HL-60 (cell line): ENCODE measurements at regions not wholly inside any gene's neighbourhood (a gene's known extent, or its start where the extent isn't known, plus 50 kb on each side); places are given as distances from the start of the nearest gene placed in this dataset.

Experiments
- DNase-seq, 2 experiments: peaks; one replicate each; pipeline ENCODE4 v3.0.0-alpha.2; 2010 to 2020; ENCODE audit warnings: low read depth in 1 of 2, low spot score in 1 of 2
- H3K27ac ChIP-seq: fragments of 250-450 bp; sonication (Bioruptor Pico); replicated peaks from 2 replicates; pipeline ENCODE4 v1.5.1; 2020; ENCODE audit warnings: mild to moderate bottlenecking, moderate library complexity
- H3K27me3 ChIP-seq: fragments of 250-450 bp; sonication (Bioruptor Pico); 2 replicates; pipeline ENCODE4 v1.5.1; 2021; ENCODE audit warnings: mild to moderate bottlenecking, moderate library complexity; ENCODE audit not compliant: insufficient read depth, poor library complexity, severe bottlenecking
- H3K4me3 ChIP-seq: replicated peaks from 2 replicates; pipeline ENCODE4 v1.5.1; 2011; ENCODE audit warnings: mild to moderate bottlenecking, control low read depth, low read length; ENCODE audit not compliant: insufficient read depth
- GABPA ChIP-seq: IDR thresholded peaks from 2 replicates; pipeline ENCODE4 v1.6.1; 2012; ENCODE audit warnings: low read depth
- POLR2AphosphoS5 ChIP-seq: IDR thresholded peaks from 2 replicates; pipeline ENCODE4 v1.6.1; 2012; ENCODE audit warnings: low read depth
- SPI1 ChIP-seq: IDR thresholded peaks from 2 replicates; pipeline ENCODE4 v1.6.1; 2012; ENCODE audit warnings: low read depth, mild to moderate bottlenecking, borderline replicate concordance
- TF ChIP-seq, protein P1 (sequence below): IDR thresholded peaks from one replicate; pipeline ENCODE4 v1.5.1; 2011; ENCODE audit warnings: low read length, control low read depth, inconsistent platforms; ENCODE audit not compliant: insufficient read depth
- TF ChIP-seq, protein P2 (sequence below): IDR thresholded peaks from 2 replicates; pipeline ENCODE4 v1.6.1; 2012; ENCODE audit warnings: low read depth; ENCODE audit not compliant: insufficient replicate concordance

DNA sequence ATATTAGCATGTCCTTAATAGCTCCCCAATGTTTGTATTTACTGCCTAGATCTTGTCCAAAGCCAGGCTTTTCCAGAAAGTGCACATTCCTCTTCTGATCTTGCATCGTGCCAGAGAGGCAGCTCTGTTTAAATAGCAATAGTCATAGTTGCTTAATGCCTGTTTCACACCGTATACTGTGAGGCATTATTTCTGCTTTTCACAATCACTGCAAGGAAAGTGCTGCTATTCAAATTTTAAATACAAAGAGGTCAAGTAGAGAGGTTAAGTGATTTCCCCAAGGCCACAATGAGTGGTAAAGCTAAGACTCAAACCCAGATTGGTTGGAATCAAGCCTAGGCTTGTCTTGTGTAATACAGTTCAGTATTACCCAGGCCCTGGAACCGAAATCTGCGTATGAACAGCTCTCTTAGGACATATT lies 153.6 kb downstream of the SNX18 start:
- peak in 1 of 2 experiments; percentile 18 for DNase-seq
- TF ChIP-seq SPI1 (no peak), GABPA (no peak), POLR2AphosphoS5 (no peak)
- TF ChIP-seq, protein P1, sequence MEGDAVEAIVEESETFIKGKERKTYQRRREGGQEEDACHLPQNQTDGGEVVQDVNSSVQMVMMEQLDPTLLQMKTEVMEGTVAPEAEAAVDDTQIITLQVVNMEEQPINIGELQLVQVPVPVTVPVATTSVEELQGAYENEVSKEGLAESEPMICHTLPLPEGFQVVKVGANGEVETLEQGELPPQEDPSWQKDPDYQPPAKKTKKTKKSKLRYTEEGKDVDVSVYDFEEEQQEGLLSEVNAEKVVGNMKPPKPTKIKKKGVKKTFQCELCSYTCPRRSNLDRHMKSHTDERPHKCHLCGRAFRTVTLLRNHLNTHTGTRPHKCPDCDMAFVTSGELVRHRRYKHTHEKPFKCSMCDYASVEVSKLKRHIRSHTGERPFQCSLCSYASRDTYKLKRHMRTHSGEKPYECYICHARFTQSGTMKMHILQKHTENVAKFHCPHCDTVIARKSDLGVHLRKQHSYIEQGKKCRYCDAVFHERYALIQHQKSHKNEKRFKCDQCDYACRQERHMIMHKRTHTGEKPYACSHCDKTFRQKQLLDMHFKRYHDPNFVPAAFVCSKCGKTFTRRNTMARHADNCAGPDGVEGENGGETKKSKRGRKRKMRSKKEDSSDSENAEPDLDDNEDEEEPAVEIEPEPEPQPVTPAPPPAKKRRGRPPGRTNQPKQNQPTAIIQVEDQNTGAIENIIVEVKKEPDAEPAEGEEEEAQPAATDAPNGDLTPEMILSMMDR, result no peak
- TF ChIP-seq, protein P2, sequence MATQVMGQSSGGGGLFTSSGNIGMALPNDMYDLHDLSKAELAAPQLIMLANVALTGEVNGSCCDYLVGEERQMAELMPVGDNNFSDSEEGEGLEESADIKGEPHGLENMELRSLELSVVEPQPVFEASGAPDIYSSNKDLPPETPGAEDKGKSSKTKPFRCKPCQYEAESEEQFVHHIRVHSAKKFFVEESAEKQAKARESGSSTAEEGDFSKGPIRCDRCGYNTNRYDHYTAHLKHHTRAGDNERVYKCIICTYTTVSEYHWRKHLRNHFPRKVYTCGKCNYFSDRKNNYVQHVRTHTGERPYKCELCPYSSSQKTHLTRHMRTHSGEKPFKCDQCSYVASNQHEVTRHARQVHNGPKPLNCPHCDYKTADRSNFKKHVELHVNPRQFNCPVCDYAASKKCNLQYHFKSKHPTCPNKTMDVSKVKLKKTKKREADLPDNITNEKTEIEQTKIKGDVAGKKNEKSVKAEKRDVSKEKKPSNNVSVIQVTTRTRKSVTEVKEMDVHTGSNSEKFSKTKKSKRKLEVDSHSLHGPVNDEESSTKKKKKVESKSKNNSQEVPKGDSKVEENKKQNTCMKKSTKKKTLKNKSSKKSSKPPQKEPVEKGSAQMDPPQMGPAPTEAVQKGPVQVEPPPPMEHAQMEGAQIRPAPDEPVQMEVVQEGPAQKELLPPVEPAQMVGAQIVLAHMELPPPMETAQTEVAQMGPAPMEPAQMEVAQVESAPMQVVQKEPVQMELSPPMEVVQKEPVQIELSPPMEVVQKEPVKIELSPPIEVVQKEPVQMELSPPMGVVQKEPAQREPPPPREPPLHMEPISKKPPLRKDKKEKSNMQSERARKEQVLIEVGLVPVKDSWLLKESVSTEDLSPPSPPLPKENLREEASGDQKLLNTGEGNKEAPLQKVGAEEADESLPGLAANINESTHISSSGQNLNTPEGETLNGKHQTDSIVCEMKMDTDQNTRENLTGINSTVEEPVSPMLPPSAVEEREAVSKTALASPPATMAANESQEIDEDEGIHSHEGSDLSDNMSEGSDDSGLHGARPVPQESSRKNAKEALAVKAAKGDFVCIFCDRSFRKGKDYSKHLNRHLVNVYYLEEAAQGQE, result no peak
- Histone ChIP-seq H3K4me3 (no peak overlapping the region), H3K27me3 (no peaks in the 10 kb centered on the region), H3K27ac (no peak overlapping the region)

DNA sequence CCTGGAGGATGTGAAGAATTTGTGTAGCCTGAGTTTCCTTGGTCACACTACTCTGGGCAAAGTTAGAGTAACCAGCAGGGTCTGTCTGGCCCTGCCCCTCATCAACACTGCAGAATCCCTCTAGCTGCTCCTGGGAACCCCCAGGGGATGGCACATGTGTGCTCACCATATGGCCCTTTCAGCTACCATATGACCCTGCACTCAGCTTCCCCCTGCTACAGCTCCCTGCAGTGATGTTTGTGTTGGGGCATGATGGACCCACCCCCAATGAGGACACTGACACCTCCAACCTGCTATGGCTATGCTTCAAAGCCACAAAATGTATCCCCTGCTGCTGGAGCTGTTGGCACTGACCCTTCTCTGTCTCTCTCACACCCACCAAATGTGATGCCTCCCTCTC lies 152.7 kb downstream of the SNX18 start:
- H3K27me3 ChIP-seq, result no peaks in the 10 kb centered on the region
- DNase-seq, result no peak
- no peak overlapping the region for H3K27ac ChIP-seq
- no peak for TF ChIP-seq POLR2AphosphoS5
- no peak for TF ChIP-seq GABPA
- TF ChIP-seq SPI1, result no peak
- TF ChIP-seq, protein P2, result no peak
- TF ChIP-seq, protein P1, result no peak
- H3K4me3 ChIP-seq, result no peak overlapping the region

DNA sequence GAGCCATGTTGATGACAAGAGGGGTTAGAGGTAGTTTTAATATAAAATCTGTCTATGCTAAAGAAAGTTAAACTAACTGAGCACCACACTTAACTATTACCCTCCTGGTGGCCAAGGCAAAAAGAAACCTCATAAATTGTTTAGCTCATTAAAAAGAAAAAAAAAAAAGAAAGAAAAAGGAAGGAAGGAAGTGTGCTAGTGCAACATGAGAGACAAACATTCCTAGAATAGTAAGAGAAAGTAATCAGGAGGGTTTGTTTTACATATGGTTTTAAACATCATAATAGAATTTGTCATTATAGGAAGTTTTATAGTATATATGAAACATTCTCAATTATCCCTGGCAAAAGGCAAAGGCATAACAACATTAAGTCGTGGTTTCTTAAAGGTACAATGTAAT lies 152.3 kb downstream of the SNX18 start:
- DNase-seq, result no peak
- Histone ChIP-seq H3K4me3 (no peak overlapping the region), H3K27me3 (no peaks in the 10 kb centered on the region), H3K27ac (no peak overlapping the region)
- TF ChIP-seq, protein P1, result no peak
- TF ChIP-seq SPI1, result no peak

DNA sequence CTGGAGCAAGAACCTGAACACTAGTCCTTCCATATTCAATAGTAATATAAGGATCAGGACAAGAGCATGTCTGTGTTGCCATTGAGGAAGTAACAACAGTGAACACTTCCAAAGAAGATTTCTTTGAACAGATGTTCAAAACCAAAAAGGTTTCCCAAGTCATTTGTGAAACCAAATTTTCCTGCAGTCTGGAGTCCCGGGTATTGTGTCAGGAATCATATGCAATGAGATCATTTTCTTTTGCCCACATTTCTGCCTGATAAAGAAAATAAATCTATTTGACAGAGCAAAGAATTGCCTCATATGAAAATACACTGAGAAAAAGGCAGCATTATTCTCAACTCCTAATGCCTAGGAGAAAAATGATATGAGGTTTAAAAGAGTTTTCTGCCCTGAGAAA lies 151.7 kb downstream of the SNX18 start:
- TF ChIP-seq, protein P2, result no peak
- TF ChIP-seq POLR2AphosphoS5, result no peak
- TF ChIP-seq GABPA, result no peak
- TF ChIP-seq, protein P1, result no peak
- TF ChIP-seq SPI1, result no peak
- Histone ChIP-seq H3K4me3 (no peak overlapping the region), H3K27ac (no peak overlapping the region), H3K27me3 (no peaks in the 10 kb centered on the region)
- no peak for DNase-seq
